Gastroesophageal sphincter (tissue), 4 donors: ENCODE measurements at regions not wholly inside any gene's neighbourhood (a gene's known extent, or its start where the extent isn't known, plus 50 kb on each side); places are given as distances from the start of the nearest gene placed in this dataset.

ENCODE experiments used
- ATAC-seq: fragments of 150-250 bp; one replicate; pipeline ENCODE4 v1.9.1; 2016; ENCODE audit warnings: mild to moderate bottlenecking, moderate library complexity
- H3K27ac ChIP-seq, 4 donors: fragments of 200-600 bp; sonication (generic) in 3 of 4; 1 replicate in 3 of 4; 2 replicates in 1 of 4; pipeline ENCODE4 v1.5.1; 2016 to 2019
- H3K27me3 ChIP-seq: fragments of 200-600 bp; sonication (generic); one replicate; pipeline ENCODE4 v1.5.1; 2019
- H3K36me3 ChIP-seq, 2 donors: fragments of 200-600 bp; sonication (generic); one replicate each; pipeline ENCODE4 v1.5.1; 2019; ENCODE audit warnings: control low read depth in 1 of 2
- H3K4me1 ChIP-seq, 3 donors: fragments of 200-600 bp; sonication (generic); 1 replicate in 2 of 3; 2 replicates in 1 of 3; pipeline ENCODE4 v1.5.1; 2016 to 2019; ENCODE audit warnings: control low read depth in 2 of 3
- H3K4me3 ChIP-seq, 2 donors: fragments of 200-600 bp; sonication (generic); one replicate each; pipeline ENCODE4 v1.5.1; 2019; ENCODE audit warnings: mild to moderate bottlenecking in 1 of 2, moderate library complexity in 1 of 2
- H3K9me3 ChIP-seq, 3 donors: fragments of 200-600 bp; sonication (generic); one replicate each; pipeline ENCODE4 v1.5.1; 2017 to 2019; ENCODE audit warnings: control low read depth in 2 of 3
- EP300 ChIP-seq: sonication (generic); formaldehyde crosslinking; IDR thresholded peaks from one replicate; pipeline ENCODE4 v1.6.1; 2017; ENCODE audit warnings: antibody characterized with exemption, mild to moderate bottlenecking
- POLR2A ChIP-seq, 2 donors: fragments of 450-650 bp; IDR thresholded peaks; one replicate each; pipeline ENCODE4 v1.6.1; 2017; ENCODE audit warnings: antibody characterized with exemption in 2 of 2, mild to moderate bottlenecking in 2 of 2, moderate library complexity in 1 of 2
- POLR2AphosphoS5 ChIP-seq: sonication (generic); formaldehyde crosslinking; IDR thresholded peaks from one replicate; pipeline ENCODE4 v1.6.1; 2017; ENCODE audit warnings: antibody characterized with exemption
- WGBS, 2 donors: methylation state at CpG; one replicate each; pipeline ENCODE4 v1.1.5; 2018; ENCODE audit warnings: low coverage in 1 of 2; 5-methylcytosine and 5-hydroxymethylcytosine counted together
- TF ChIP-seq, protein P1 (sequence below), 4 experiments: fragments of 200-600 bp in 2 of 4; fragments of 450-650 bp in 2 of 4; sonication (generic) in 1 of 4; IDR thresholded peaks; one replicate each; pipeline ENCODE4 v1.5.1; 2017 to 2019; ENCODE audit warnings: antibody characterized with exemption in 4 of 4, mild to moderate bottlenecking in 2 of 4, moderate library complexity in 2 of 4

DNA sequence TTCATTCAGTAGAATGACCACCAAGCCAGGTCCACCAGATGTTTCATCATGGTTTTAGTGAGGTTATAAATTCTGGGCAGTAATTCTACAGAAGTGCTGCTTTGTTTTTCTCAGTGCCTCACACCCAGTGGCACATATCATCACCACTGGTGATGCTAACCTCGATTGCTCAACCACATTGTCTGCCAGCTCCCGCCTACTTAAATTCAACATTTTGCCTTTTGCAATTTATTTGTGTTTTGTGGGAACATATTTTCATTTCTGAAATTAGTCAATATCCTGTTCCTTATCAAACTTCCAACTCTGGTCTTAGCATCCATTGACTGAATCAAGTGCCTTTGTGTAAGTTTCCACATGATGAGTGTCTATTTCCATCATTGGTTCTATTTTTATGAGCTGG lies 62.3 kb upstream of the TMEM178A start:
- TF ChIP-seq POLR2AphosphoS5 (no peak), POLR2A (IDR thresholded peaks at IDR 0.05) (no peak), EP300 (no peak)
- TF ChIP-seq, protein P1, sequence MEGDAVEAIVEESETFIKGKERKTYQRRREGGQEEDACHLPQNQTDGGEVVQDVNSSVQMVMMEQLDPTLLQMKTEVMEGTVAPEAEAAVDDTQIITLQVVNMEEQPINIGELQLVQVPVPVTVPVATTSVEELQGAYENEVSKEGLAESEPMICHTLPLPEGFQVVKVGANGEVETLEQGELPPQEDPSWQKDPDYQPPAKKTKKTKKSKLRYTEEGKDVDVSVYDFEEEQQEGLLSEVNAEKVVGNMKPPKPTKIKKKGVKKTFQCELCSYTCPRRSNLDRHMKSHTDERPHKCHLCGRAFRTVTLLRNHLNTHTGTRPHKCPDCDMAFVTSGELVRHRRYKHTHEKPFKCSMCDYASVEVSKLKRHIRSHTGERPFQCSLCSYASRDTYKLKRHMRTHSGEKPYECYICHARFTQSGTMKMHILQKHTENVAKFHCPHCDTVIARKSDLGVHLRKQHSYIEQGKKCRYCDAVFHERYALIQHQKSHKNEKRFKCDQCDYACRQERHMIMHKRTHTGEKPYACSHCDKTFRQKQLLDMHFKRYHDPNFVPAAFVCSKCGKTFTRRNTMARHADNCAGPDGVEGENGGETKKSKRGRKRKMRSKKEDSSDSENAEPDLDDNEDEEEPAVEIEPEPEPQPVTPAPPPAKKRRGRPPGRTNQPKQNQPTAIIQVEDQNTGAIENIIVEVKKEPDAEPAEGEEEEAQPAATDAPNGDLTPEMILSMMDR (IDR thresholded peaks at IDR 0.05) = no peak
- no peak for ATAC-seq
- H3K9me3 ChIP-seq = no peaks in the 10 kb centered on the region
- no peak overlapping the region for H3K27ac ChIP-seq
- WGBS, 2 donors = 41 to 50% methylated on average over 2 of the region's 2 CpGs
- no peak overlapping the region for H3K4me3 ChIP-seq
- H3K4me1 ChIP-seq = peaks cover 0 to 2% (median 0%) of the 10 kb centered on the region in 3 donors
- H3K36me3 ChIP-seq = no peaks in the 10 kb centered on the region
- no peaks in the 10 kb centered on the region for H3K27me3 ChIP-seq

DNA sequence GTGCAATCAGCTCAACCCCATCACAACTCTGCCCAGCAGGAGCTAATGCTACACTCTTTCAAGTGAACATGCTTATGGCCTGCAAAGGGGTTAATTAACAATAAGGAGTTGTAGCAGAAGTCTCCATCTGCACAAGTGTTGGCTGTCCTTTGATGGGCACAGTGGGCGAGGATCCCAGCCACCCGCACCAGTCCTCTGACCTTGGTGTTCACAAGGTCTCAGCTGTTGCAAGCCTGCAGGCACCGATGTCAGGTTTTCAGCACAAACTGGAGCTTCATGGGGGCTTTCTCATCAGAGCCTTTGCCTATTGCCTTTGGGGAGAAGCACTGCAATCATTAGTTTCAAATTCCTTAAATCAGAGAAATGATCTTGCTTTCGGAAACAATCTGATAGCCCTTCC lies 60.9 kb upstream of the TMEM178A start:
- no peak for TF ChIP-seq POLR2AphosphoS5
- no peak for TF ChIP-seq POLR2A (IDR thresholded peaks at IDR 0.05)
- no peak for TF ChIP-seq EP300
- TF ChIP-seq, protein P1 (IDR thresholded peaks at IDR 0.05) = no peak
- H3K4me1 ChIP-seq = peaks cover 0 to 7% (median 0%) of the 10 kb centered on the region in 3 donors
- no peaks in the 10 kb centered on the region for H3K9me3 ChIP-seq
- H3K27ac ChIP-seq = no peak overlapping the region
- no peaks in the 10 kb centered on the region for H3K27me3 ChIP-seq
- no peaks in the 10 kb centered on the region for H3K36me3 ChIP-seq
- no peak overlapping the region for H3K4me3 ChIP-seq
- WGBS, 2 donors = 95 to 97% methylated on average over 3 to 4 of the region's 4 CpGs
- no peak for ATAC-seq

DNA sequence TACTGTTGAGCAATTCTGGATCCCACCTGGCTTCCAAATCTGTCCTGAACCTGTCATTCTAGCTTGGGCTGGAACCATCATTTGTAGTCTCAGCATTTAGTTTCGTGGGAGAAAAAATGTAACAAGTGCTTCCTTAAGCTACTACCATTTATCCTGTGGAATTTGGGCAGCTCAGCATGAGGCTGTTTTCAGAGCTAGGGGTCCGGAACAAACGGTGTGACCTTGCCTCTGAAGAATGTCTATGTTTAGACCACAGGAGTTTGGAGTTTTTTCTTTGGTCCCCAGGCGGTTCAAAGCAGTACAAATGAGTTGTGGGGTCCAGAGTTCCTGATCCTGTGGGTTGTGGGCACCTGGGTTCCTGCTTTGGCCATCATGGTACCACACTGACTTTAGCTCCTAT lies 59.1 kb upstream of the TMEM178A start:
- no peak overlapping the region for H3K27ac ChIP-seq
- WGBS, 2 donors = 92 to 100% methylated on average over 3 to 4 of the region's 4 CpGs
- no peaks in the 10 kb centered on the region for H3K36me3 ChIP-seq
- TF ChIP-seq POLR2AphosphoS5 (no peak), POLR2A (IDR thresholded peaks at IDR 0.05) (no peak), EP300 (no peak)
- TF ChIP-seq, protein P1 (IDR thresholded peaks at IDR 0.05) = no peak
- H3K4me1 ChIP-seq = peaks cover 0 to 7% (median 0%) of the 10 kb centered on the region in 3 donors
- no peak overlapping the region for H3K4me3 ChIP-seq
- no peak for ATAC-seq
- no peaks in the 10 kb centered on the region for H3K9me3 ChIP-seq
- no peaks in the 10 kb centered on the region for H3K27me3 ChIP-seq

DNA sequence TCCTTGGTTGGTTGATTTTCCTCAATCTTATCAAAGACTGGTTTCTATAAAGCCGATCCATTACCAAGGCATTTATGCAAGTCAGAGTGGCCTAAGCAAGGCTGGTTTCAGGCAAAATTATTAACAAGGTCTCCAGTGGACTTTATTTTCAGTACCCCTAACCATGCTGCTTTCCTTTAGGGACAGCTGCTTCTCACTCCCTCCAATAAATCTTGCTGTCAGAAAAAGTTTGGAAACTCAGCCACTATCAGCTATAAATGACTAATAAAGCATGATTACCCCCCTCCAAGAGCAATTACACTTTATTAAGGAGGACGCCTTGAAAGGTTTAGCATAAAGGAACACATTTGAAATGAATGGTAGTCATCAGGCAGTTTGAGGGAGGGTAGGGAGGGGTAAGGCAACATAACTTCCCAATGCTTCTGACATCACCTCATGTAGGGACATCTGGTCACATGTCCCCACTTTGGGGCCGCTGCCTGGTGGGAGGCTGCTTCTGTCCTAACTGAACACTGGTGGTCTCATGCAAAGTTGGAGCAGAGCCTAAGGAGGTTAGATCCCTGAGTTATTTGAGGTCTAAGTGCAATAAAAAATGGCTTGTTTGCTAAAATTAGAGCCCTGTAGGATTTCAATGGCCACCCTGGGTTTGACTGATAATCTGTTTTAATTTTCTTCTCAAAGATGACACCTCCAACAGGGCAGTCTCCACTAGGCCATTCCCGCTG lies 58.0 kb upstream of the TMEM178A start:
- no peak overlapping the region for H3K4me3 ChIP-seq
- H3K27me3 ChIP-seq = no peaks in the 10 kb centered on the region
- no peaks in the 10 kb centered on the region for H3K36me3 ChIP-seq
- no peak overlapping the region for H3K27ac ChIP-seq
- no peak for ATAC-seq
- H3K9me3 ChIP-seq = no peaks in the 10 kb centered on the region
- H3K4me1 ChIP-seq = peaks cover 0 to 7% (median 0%) of the 10 kb centered on the region in 3 donors
- TF ChIP-seq POLR2AphosphoS5 (no peak), POLR2A (IDR thresholded peaks at IDR 0.05) (no peak), EP300 (no peak)
- TF ChIP-seq, protein P1 (IDR thresholded peaks at IDR 0.05) = no peak
- WGBS, 2 donors = 95 to 100% methylated on average over 2 of the region's 4 CpGs

DNA sequence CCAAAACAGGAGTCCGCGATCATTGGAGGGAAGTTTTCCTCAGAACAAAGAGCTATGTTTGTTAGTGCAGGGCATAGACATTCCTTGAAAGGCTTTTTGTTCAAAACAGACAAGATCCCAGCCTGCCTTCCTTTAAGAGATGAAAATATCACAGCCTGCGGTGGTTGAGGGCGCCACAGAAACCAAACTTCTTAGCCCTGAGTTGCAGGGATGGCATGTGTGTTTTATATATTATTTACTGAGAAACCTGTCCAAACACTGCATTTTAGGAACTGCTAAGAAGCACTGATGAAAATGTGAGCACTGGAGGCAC lies 57.5 kb upstream of the TMEM178A start:
- no peak overlapping the region for H3K27ac ChIP-seq
- no peaks in the 10 kb centered on the region for H3K9me3 ChIP-seq
- no peak overlapping the region for H3K4me3 ChIP-seq
- TF ChIP-seq, protein P1 (IDR thresholded peaks at IDR 0.05) = no peak
- TF ChIP-seq EP300 (no peak), POLR2A (IDR thresholded peaks at IDR 0.05) (no peak), POLR2AphosphoS5 (no peak)
- H3K4me1 ChIP-seq = peaks cover 0 to 7% (median 0%) of the 10 kb centered on the region in 3 donors
- no peak for ATAC-seq
- H3K27me3 ChIP-seq = no peaks in the 10 kb centered on the region
- no peaks in the 10 kb centered on the region for H3K36me3 ChIP-seq
- 75 to 98% methylated on average over 2 to 4 of the region's 4 CpGs for WGBS, 2 donors
